ENCODE measurements at regions not wholly inside any gene's neighbourhood (a gene's known extent, or its start where the extent isn't known, plus 50 kb on each side); places are given as distances from the start of the nearest gene placed in this dataset.

- H3K9me3 ChIP-seq, result no peaks in the 10 kb centered on the region
- no peaks in the 10 kb centered on the region for H3K27me3 ChIP-seq
Measured at GRCh38 chr4:60365176-60365575, 835.0 kb upstream of the ADGRL3 start.

GRCh38 chr4:60366661-60367060 lies 833.5 kb upstream of the ADGRL3 start:
- TF ChIP-seq CTCF (IDR thresholded peaks at IDR 0.05) (no peak), POLR2A (IDR thresholded peaks at IDR 0.05) (no peak)
- no peaks in the 10 kb centered on the region for H3K36me3 ChIP-seq
- no peaks in the 10 kb centered on the region for H3K9me3 ChIP-seq
- H3K4me3 ChIP-seq, result no peak overlapping the region
- no peaks in the 10 kb centered on the region for H3K27me3 ChIP-seq
- no peaks in the 10 kb centered on the region for H3K4me1 ChIP-seq
- no peak overlapping the region for H3K27ac ChIP-seq
- DNase-seq, result no peak

More at GRCh38 chr4:60365176-60365575, 835.0 kb upstream of the ADGRL3 start:
- H3K4me1 ChIP-seq, result no peaks in the 10 kb centered on the region
- TF ChIP-seq CTCF (IDR thresholded peaks at IDR 0.05), result no peak
- no peak for TF ChIP-seq POLR2A (IDR thresholded peaks at IDR 0.05)
- H3K4me3 ChIP-seq, result no peak overlapping the region
- H3K27ac ChIP-seq, result no peak overlapping the region
- DNase-seq, result no peak
- no peaks in the 10 kb centered on the region for H3K36me3 ChIP-seq

GRCh38 chr4:60368986-60369385 lies 831.1 kb upstream of the ADGRL3 start:
- TF ChIP-seq CTCF (IDR thresholded peaks at IDR 0.05) (no peak), POLR2A (IDR thresholded peaks at IDR 0.05) (no peak)
- Histone ChIP-seq H3K4me3 (no peak overlapping the region), H3K27ac (no peak overlapping the region), H3K4me1 (no peaks in the 10 kb centered on the region), H3K9me3 (no peaks in the 10 kb centered on the region), H3K36me3 (no peaks in the 10 kb centered on the region), H3K27me3 (no peaks in the 10 kb centered on the region)
- DNase-seq, result no peak

- TF ChIP-seq POLR2A (IDR thresholded peaks at IDR 0.05), result no peak
- no peak for TF ChIP-seq CTCF (IDR thresholded peaks at IDR 0.05)
- no peaks in the 10 kb centered on the region for H3K36me3 ChIP-seq
- H3K9me3 ChIP-seq, result no peaks in the 10 kb centered on the region
- no peaks in the 10 kb centered on the region for H3K27me3 ChIP-seq
- H3K4me3 ChIP-seq, result no peak overlapping the region
- DNase-seq, result no peak
- no peaks in the 10 kb centered on the region for H3K4me1 ChIP-seq
- H3K27ac ChIP-seq, result no peak overlapping the region
Measured at GRCh38 chr4:60378010-60378409, 822.1 kb upstream of the ADGRL3 start.

GRCh38 chr4:60384516-60384915 lies 815.6 kb upstream of the ADGRL3 start:
- Histone ChIP-seq H3K4me3 (no peak overlapping the region), H3K36me3 (no peaks in the 10 kb centered on the region), H3K27ac (no peak overlapping the region), H3K4me1 (no peaks in the 10 kb centered on the region), H3K27me3 (no peaks in the 10 kb centered on the region), H3K9me3 (peaks cover 0 to 5% (median 0%) of the 10 kb centered on the region in 4 donors)
- TF ChIP-seq POLR2A (IDR thresholded peaks at IDR 0.05) (no peak), CTCF (IDR thresholded peaks at IDR 0.05) (no peak)
- DNase-seq, result no peak

- H3K4me3 ChIP-seq, result no peak overlapping the region
- TF ChIP-seq CTCF (IDR thresholded peaks at IDR 0.05) (no peak), POLR2A (IDR thresholded peaks at IDR 0.05) (no peak)
- no peaks in the 10 kb centered on the region for H3K27me3 ChIP-seq
- H3K9me3 ChIP-seq, result peaks cover 0 to 5% (median 0%) of the 10 kb centered on the region in 4 donors
- no peaks in the 10 kb centered on the region for H3K36me3 ChIP-seq
- no peak for DNase-seq
- no peaks in the 10 kb centered on the region for H3K4me1 ChIP-seq
- H3K27ac ChIP-seq, result no peak overlapping the region
Measured at GRCh38 chr4:60389633-60390032, 810.5 kb upstream of the ADGRL3 start.

Data from Peyer's patch (tissue), 4 donors.